Duodenal mucosa (tissue), 2 donors: ENCODE measurements at regions not wholly inside any gene's neighbourhood (a gene's known extent, or its start where the extent isn't known, plus 50 kb on each side); places are given as distances from the start of the nearest gene placed in this dataset.
"Not testable (repeated sequence)": the region's sequence is repeated elsewhere in the genome, so short reads cannot be mapped to it uniquely, and the experiment has no call there.

Experiments
- H3K27ac ChIP-seq: one replicate; pipeline ENCODE4 v1.7.0; 2013; ENCODE audit warnings: low read depth, low read length
- H3K27me3 ChIP-seq, 2 donors: one replicate each; pipeline ENCODE4 v1.7.0; 2013; ENCODE audit warnings: low read length in 2 of 2, control low read depth in 1 of 2; ENCODE audit not compliant: insufficient read depth in 2 of 2, control insufficient read depth in 1 of 2
- H3K36me3 ChIP-seq, 2 donors: one replicate each; pipeline ENCODE4 v1.7.0; 2013; ENCODE audit warnings: low read length in 2 of 2, control low read depth in 1 of 2; ENCODE audit not compliant: insufficient read depth in 2 of 2, control insufficient read depth in 1 of 2
- H3K4me1 ChIP-seq, 2 donors: one replicate each; pipeline ENCODE4 v1.7.0; 2013; ENCODE audit warnings: low read length in 2 of 2, control low read depth in 1 of 2; ENCODE audit not compliant: insufficient read depth in 2 of 2, control insufficient read depth in 1 of 2
- H3K4me3 ChIP-seq, 2 donors: one replicate each; pipeline ENCODE4 v1.7.0; 2013; ENCODE audit warnings: low read length in 2 of 2, low read depth in 1 of 2
- H3K9ac ChIP-seq, 2 donors: one replicate each; pipeline ENCODE4 v1.7.0; 2013; ENCODE audit warnings: low read length in 2 of 2, low read depth in 1 of 2
- H3K9me3 ChIP-seq, 2 donors: one replicate each; pipeline ENCODE4 v1.7.0; 2013; ENCODE audit warnings: low read length in 2 of 2, control low read depth in 1 of 2; ENCODE audit not compliant: control insufficient read depth in 1 of 2

DNA sequence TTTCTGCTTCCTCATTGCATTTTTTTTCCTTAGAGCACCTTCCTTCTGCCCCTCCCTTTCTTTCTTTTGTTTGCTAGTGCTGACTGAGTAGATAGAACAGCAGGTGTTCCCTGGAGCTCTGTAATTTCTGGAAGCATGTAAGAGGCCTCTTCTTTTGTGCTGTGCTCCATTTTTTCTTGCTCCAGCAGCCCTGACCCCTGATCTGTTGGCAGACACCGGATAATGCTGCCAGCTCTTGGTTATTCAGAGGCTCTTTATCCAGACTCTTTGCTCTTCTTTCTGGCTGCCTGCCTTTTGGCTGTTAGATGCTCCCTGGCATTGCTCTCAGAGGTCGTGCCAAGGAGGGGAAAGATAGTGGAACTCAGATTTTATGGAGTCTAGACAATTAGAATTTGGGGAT is 104.4 kb upstream of the RBMS3 start:
- Histone ChIP-seq H3K27me3 (no peaks in the 10 kb centered on the region), H3K9me3 (no peaks in the 10 kb centered on the region), H3K9ac (no peak overlapping the region), H3K27ac (no peak overlapping the region), H3K36me3 (no peaks in the 10 kb centered on the region), H3K4me3 (no peak overlapping the region), H3K4me1 (no peaks in the 10 kb centered on the region)

DNA sequence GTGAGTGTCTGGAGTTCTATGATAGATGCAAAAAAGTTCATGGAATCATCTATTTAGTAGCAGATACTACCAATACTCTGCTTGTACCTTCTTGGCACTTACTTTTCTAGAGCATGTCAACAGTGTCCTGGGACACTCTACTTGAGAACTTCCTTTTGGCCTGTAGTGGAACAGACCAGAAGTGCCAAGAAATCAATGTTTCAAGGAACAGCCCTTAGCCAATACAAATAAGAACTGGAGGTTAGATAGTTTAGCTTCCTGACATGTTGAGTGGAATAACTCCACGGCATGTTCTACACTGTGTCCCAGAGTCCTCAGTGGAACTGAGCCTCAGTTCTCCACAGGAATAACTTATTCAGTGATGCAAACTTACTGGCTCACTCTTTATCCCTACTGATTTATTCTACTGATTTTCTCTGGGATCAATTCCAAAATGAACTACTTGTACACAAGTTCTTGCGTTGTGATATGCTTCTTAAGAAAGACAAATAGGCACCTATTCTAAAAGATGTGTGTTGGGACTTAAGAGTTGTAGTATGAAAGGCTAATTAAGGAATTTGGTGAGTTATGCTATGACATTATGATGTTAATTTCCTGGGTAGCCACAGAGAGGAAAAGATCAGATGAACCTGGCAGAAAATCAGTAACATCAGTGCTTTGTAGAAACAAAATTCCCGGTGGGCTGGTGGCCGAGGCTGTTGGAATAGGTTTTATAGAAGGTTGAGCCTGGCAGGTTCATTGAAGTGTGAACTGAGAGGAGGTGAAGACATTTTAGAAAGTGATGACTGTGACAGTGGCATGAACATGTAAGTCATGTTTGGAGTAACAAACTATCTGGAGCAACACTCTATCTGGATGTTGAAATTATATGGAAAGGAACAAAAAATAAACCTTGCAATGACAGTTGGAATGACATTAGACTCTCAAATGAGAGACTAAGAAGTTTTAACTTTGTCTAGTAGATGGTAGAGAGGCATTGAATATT is 101.8 kb upstream of the RBMS3 start:
- H3K9me3 ChIP-seq: no peaks in the 10 kb centered on the region
- H3K27me3 ChIP-seq: no peaks in the 10 kb centered on the region
- no peak overlapping the region for H3K4me3 ChIP-seq
- no peaks in the 10 kb centered on the region for H3K4me1 ChIP-seq
- H3K27ac ChIP-seq: no peak overlapping the region
- H3K9ac ChIP-seq: no peak overlapping the region
- no peaks in the 10 kb centered on the region for H3K36me3 ChIP-seq

DNA sequence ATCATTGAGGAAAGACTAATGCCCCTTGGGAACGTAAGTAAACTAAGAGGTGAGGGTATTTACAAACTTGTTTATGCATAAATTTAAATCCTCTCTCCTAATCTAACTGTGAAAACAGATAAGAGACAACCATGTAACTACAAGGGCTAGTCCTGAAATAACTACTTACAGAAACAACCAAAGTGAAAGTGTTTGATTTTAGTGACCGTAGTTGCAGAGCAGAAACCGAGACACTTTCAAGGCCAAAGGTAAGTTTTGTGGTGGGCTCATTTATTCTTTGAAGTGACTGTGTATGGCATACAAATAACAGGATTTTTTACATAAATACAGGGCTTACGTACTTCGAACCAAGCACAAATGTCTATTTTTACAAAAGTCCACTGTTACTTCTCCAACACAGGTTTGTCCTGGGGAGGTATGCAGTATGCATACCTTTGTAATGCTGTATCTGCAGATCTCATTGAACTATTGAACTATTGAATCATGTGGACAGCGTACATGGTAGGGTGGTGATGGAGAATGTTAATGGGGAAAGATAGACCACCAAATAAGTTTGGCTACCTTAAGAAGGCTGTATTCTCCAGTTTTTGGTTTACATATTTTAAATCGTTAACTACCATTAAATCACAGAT is 99.6 kb upstream of the RBMS3 start:
- Histone ChIP-seq H3K9ac (no peak overlapping the region), H3K9me3 (no peaks in the 10 kb centered on the region), H3K27me3 (no peaks in the 10 kb centered on the region), H3K4me3 (no peak overlapping the region), H3K27ac (no peak overlapping the region), H3K4me1 (no peaks in the 10 kb centered on the region), H3K36me3 (no peaks in the 10 kb centered on the region)

DNA sequence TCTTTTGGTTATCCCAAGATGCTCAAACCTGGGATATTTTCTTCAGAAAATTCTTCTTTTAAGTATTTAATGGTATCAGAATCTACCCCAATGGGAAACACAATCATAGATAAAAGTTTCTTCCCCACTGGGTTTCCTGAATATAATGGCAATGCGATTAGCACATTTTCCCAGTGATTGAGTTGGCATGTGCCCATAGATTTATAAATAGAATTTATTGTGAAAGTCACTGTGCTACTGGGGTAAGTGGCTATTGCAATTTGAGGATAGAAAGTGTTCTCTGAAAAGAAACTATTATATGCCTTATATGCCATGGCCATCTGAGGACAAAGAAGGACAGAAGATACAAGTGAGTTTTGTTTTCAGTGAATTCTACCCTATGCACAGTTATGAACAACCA is 99.0 kb upstream of the RBMS3 start:
- Histone ChIP-seq H3K4me3 (no peak overlapping the region), H3K27me3 (no peaks in the 10 kb centered on the region), H3K4me1 (no peaks in the 10 kb centered on the region), H3K9ac (no peak overlapping the region), H3K9me3 (no peaks in the 10 kb centered on the region), H3K27ac (no peak overlapping the region), H3K36me3 (no peaks in the 10 kb centered on the region)

DNA sequence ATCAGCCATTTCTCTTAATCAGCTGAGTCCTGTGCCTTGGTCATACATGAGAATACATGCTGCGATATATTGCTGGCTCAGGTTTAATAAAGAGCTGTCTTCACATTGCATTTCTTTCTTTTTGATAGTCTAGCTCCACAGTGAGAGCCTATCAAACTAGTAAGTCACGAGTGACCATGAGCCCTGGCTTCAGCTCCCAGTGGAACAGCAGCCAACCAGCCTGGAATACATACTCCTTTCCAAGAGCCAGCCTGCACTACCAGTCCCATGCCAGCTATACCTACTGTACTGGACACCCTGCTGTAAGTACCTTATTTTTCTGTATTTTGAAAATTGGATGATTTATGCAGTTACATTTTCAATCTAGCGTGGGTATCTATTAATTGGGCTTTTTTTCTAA is 98.0 kb upstream of the RBMS3 start:
- not testable (repeated sequence) for H3K9me3 ChIP-seq, H3K9ac ChIP-seq, H3K27ac ChIP-seq, H3K4me3 ChIP-seq, H3K36me3 ChIP-seq, H3K4me1 ChIP-seq, H3K27me3 ChIP-seq

DNA sequence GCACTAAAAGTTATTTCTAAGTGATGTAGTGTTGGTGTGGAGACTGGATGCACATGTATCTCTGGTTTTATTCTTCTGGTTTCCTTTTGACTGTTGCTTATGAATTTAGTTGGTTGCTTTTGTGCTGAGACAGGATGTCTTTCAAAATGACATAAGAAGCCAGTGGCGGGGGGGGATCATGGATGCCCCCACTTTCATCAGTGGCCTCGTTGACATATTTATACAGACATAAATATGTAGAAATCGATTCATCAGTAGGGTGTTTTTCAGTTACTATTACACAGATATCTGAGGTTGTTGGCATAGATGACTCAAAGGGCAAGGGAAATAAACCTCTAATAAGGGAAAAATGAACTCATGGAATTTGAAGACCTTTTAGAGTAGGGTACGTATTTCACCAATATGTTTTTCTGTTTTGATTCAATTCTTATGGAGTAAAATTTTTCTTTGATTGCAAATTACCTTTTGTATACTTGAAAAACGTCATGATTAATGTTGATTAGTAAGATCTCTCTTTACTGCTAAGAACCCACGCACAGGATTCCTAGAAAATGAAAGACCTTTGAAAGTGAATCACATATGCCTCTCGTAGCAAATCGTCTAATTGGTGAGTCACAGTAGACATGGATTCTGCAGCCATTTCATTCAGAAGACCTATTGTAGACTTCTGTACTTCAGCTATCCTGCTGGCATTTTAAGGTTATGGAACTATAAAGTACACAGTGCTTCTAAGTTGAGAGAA is 97.4 kb upstream of the RBMS3 start:
- H3K4me3 ChIP-seq: no peak overlapping the region
- no peak overlapping the region for H3K27ac ChIP-seq
- no peaks in the 10 kb centered on the region for H3K27me3 ChIP-seq
- no peaks in the 10 kb centered on the region for H3K4me1 ChIP-seq
- H3K9me3 ChIP-seq: no peaks in the 10 kb centered on the region
- H3K9ac ChIP-seq: no peak overlapping the region
- H3K36me3 ChIP-seq: no peaks in the 10 kb centered on the region

DNA sequence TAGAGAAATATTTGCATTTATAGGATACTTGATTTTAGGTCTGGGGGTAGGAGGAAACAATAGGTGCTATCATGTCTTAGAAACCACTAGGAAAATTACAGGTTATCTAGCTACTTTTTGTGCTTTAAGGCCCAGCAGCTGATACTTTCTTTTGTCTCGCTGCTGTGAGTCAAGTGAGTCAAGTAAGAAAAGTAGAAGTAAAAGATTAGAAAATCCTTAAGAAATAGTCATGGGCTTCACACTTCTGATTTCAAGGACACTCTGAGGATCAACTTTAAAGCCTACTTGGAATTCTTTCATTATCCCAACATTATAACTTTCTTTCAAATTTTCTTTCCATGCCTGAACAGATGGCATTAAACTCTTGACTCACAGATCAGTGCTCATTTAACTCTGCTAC is 95.2 kb upstream of the RBMS3 start:
- Histone ChIP-seq H3K4me3 (no peak overlapping the region), H3K4me1 (no peaks in the 10 kb centered on the region), H3K9me3 (no peaks in the 10 kb centered on the region), H3K27ac (no peak overlapping the region), H3K36me3 (no peaks in the 10 kb centered on the region), H3K27me3 (no peaks in the 10 kb centered on the region), H3K9ac (no peak overlapping the region)

DNA sequence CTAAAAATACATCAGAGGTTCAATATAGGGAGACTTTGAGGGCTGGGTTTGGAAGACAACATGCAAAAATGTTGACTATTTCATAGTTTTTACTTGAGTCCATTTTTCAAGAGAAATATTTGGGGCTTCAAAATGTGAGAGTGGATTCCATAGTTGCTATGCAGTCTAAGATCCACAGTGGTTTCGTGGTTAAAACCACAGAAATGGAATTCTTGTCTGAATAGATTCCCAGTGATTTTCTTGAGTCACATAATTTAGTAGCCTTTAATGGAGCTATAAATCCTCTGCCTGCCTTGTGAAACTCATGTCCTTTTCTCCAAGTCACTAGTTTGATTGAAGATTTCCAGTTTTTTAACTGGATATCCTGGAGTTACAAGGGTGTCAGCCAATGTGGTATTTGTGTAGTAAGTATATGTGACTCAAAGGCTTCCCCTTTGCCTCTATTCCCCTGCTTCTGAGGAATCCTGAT is 94.7 kb upstream of the RBMS3 start:
- Histone ChIP-seq H3K27ac (no peak overlapping the region), H3K27me3 (no peaks in the 10 kb centered on the region), H3K9me3 (no peaks in the 10 kb centered on the region), H3K9ac (no peak overlapping the region), H3K4me3 (no peak overlapping the region), H3K36me3 (no peaks in the 10 kb centered on the region), H3K4me1 (no peaks in the 10 kb centered on the region)

DNA sequence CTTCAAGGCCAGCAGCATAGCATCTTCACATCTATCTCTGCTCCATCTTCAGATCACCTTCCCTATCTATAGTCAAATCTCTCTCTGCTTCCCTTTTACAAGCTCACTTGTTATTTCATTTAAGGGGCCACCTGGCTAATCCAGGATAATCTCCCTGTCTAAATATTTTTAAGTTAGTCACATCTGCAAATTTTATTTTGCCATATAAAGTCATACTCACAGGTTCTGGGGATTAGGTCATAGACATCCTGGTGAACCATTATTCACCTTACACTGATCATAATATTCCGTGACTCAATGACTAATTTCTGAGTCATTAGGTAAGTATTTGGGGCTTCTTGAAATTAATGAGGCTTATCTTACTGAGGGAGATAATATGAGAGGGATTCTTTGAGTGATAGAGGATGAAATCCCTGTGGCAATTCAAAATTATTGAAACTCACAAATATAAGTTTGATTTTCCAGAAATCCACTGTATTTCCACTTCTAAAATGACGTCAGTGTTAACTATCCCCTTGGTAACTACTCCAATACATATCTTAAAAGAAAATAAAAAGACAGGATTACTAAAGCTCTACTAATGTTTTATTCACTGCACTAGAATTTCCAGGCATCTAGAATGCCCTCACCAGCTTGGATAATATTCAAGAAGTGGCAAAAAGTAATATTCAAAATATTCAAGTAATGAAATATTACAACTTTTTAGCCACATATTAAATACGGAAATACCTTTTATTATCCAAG is 93.7 kb upstream of the RBMS3 start:
- Histone ChIP-seq H3K9ac (no peak overlapping the region), H3K9me3 (no peaks in the 10 kb centered on the region), H3K4me3 (no peak overlapping the region), H3K4me1 (no peaks in the 10 kb centered on the region), H3K27me3 (no peaks in the 10 kb centered on the region), H3K36me3 (no peaks in the 10 kb centered on the region), H3K27ac (no peak overlapping the region)
